Nephron (organoid): ENCODE measurements at regions not wholly inside any gene's neighbourhood (a gene's known extent, or its start where the extent isn't known, plus 50 kb on each side); places are given as distances from the start of the nearest gene placed in this dataset.

ENCODE experiments used
- H3K27ac Mint-ChIP-seq, 3 experiments: 2 replicates each; pipeline ENCODE4 v1.8.0; 2020; ENCODE audit warnings: mixed read lengths in 3 of 3, mild to moderate bottlenecking in 2 of 3, moderate library complexity in 1 of 3
- H3K27me3 Mint-ChIP-seq: 2 replicates; pipeline ENCODE4 v1.8.0; 2021; ENCODE audit warnings: low read depth, mild to moderate bottlenecking, moderate library complexity, mixed read lengths
- H3K36me3 Mint-ChIP-seq: 2 replicates; pipeline ENCODE4 v1.8.0; 2020; ENCODE audit warnings: low read depth, mixed read lengths
- H3K4me1 Mint-ChIP-seq: 2 replicates; pipeline ENCODE4 v1.8.0; 2020; ENCODE audit warnings: mixed read lengths
- H3K4me3 Mint-ChIP-seq, 3 experiments: 2 replicates each; pipeline ENCODE4 v1.8.0; 2020; ENCODE audit warnings: mild to moderate bottlenecking in 3 of 3, mixed read lengths in 3 of 3, moderate library complexity in 2 of 3
- H3K9me3 Mint-ChIP-seq: 2 replicates; pipeline ENCODE4 v1.8.0; 2020; ENCODE audit warnings: mixed read lengths
- TF ChIP-seq, protein P1 (sequence below), 3 experiments: fragments of 200-600 bp; sonication (generic); IDR thresholded peaks; one replicate each; pipeline ENCODE4 v1.5.0; 2021; ENCODE audit warnings: antibody characterized with exemption in 3 of 3; ENCODE audit not compliant: unreplicated experiment in 3 of 3

DNA sequence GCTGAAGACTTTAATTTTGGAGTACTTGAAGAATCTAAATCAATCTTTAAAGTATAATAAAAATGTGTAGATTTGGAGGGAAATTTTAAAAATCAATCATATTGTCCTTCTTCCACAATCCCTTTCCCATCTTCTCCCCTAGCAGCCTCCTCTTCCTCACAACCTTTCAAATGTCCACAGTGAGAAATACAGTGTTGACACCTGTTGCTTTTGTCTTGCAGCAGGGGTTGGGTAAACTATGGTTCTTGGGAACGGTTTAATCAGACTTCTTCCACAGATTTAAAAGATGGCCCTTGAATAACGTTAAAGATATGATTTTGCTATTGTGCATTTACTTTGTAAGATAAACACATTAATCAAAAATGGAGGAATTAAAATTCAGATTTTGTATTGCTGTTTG, 113.8 kb upstream of the SLC1A4 start:
- Mint-ChIP-seq H3K9me3 (no peaks in the 10 kb centered on the region), H3K36me3 (no peaks in the 10 kb centered on the region), H3K4me1 (peaks cover 20% of the 10 kb centered on the region), H3K4me3 (no peak overlapping the region), H3K27me3 (peaks cover 11% of the 10 kb centered on the region), H3K27ac (no peak overlapping the region)
- TF ChIP-seq, protein P1, sequence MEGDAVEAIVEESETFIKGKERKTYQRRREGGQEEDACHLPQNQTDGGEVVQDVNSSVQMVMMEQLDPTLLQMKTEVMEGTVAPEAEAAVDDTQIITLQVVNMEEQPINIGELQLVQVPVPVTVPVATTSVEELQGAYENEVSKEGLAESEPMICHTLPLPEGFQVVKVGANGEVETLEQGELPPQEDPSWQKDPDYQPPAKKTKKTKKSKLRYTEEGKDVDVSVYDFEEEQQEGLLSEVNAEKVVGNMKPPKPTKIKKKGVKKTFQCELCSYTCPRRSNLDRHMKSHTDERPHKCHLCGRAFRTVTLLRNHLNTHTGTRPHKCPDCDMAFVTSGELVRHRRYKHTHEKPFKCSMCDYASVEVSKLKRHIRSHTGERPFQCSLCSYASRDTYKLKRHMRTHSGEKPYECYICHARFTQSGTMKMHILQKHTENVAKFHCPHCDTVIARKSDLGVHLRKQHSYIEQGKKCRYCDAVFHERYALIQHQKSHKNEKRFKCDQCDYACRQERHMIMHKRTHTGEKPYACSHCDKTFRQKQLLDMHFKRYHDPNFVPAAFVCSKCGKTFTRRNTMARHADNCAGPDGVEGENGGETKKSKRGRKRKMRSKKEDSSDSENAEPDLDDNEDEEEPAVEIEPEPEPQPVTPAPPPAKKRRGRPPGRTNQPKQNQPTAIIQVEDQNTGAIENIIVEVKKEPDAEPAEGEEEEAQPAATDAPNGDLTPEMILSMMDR (IDR thresholded peaks at IDR 0.05; ENCODE audit: unreplicated experiment in 3 of 3): no peak

- Mint-ChIP-seq H3K36me3 (no peaks in the 10 kb centered on the region), H3K4me1 (peaks cover 20% of the 10 kb centered on the region), H3K27ac (peak overlapping the region; percentile 51 to 58 (median 56)), H3K4me3 (peak overlapping the region in 1 of 3 experiments; percentile 19), H3K9me3 (no peaks in the 10 kb centered on the region), H3K27me3 (peaks cover 11% of the 10 kb centered on the region)
- TF ChIP-seq, protein P1 (IDR thresholded peaks at IDR 0.05; ENCODE audit: unreplicated experiment in 3 of 3): no peak
Measured at GRCh38 chr2:64876137-64876647, 113.0 kb upstream of the SLC1A4 start.

DNA sequence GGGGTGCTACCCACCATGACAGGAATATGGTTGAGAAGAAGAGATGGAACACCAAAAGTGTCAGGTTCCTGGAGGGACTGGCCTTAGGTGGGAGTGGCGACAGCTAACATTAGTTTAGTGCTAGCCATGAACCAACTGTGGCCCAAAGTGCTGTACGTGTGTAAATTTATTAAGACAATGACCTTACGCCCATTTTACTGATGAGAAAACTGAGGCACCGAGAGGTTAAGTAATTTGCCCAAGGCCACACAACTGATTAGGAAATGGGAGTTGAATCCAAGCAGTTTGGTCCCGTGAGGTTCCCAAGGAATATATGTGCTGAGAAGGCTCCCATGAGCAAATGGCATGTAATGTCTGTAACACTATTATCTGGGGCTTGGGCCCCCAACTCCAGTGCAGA, 109.5 kb upstream of the SLC1A4 start:
- no peaks in the 10 kb centered on the region for H3K36me3 Mint-ChIP-seq
- peaks cover 13% of the 10 kb centered on the region for H3K27me3 Mint-ChIP-seq
- TF ChIP-seq, protein P1 (IDR thresholded peaks at IDR 0.05; ENCODE audit: unreplicated experiment in 3 of 3): no peak
- H3K27ac Mint-ChIP-seq: no peak overlapping the region
- no peaks in the 10 kb centered on the region for H3K9me3 Mint-ChIP-seq
- H3K4me3 Mint-ChIP-seq: no peak overlapping the region
- peaks cover 20% of the 10 kb centered on the region for H3K4me1 Mint-ChIP-seq

DNA sequence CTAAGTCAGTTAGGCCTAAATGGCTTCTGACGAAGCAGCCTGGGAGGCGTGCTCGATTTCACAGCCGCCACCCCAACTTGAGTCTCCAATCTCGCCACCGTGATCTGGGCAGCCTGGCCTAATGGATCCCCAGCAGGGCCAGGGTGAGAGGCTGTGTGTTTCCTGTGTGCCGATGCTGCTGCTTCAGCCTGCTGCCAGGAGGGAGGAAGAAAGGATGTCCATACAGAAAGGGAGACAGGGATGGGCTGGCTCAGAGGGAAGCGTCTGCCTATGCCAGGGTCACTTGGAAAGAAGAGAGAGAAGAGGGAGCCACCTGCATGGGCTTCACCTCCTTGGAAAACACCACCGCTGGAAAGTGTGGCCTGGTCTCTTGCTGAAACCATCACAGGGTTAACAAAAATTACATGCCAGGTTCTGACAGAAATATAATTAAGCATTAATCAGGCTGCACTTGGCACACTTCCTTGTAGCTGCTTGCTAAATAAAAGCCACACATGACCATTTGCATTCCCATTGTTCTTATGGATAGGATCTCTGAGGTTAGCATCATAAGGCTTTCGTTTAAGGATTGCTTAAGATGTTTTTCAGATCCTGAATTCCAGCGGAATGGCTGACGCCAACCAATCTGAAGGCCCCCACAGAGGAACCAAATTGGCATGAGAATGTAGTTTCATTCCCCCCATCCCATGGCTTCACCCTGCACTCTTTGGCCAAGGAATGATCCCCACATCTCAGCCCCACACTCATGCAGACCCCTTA, 108.8 kb upstream of the SLC1A4 start:
- Mint-ChIP-seq H3K4me3 (no peak overlapping the region), H3K4me1 (peaks cover 17% of the 10 kb centered on the region), H3K9me3 (no peaks in the 10 kb centered on the region), H3K27ac (no peak overlapping the region), H3K27me3 (peaks cover 13% of the 10 kb centered on the region), H3K36me3 (no peaks in the 10 kb centered on the region)
- TF ChIP-seq, protein P1 (IDR thresholded peaks at IDR 0.05; ENCODE audit: unreplicated experiment in 3 of 3): no peak

DNA sequence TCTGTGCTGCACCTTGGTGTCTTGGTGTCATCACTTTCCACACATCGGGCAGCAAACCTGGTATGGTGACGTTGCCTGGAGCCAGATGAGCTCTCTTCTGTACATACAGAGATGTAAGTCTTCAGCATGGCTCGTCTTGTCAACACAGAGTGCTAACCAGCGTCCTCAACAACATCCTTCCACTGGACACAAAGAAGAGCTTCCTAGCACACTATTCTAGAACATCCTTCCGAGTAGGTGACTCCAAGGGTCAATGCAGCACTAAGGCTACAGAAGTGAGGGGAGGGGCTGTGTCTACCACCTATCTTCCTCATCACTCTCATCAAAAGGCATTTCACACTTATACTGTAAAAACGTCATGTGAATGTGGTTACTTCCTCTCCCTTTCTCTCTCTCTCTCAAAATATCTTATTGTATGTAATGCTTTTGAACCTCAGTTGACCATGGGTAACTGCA, 108.1 kb upstream of the SLC1A4 start:
- no peak overlapping the region for H3K27ac Mint-ChIP-seq
- H3K4me3 Mint-ChIP-seq: no peak overlapping the region
- no peaks in the 10 kb centered on the region for H3K9me3 Mint-ChIP-seq
- H3K36me3 Mint-ChIP-seq: no peaks in the 10 kb centered on the region
- TF ChIP-seq, protein P1 (IDR thresholded peaks at IDR 0.05; ENCODE audit: unreplicated experiment in 3 of 3): no peak
- peaks cover 13% of the 10 kb centered on the region for H3K4me1 Mint-ChIP-seq
- H3K27me3 Mint-ChIP-seq: peaks cover 13% of the 10 kb centered on the region

DNA sequence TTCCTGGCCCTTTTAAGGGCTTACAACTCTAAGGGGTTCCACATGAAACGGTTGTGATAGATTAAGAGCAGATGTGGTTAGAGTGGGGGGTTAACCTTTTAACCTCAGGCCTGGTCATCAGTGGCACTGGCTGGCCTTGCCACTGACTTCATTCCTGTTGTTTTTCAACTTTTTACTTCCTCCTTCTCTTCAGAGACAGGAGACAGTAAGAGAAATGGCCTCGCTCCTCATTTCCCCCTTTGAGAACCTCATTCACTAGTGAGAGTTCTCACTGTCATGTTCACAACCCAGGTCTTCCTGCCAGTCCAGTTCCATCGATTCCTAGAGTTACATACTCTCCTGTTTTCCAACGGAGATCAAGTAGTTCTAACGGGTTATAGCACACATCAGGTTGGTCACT, 101.6 kb upstream of the SLC1A4 start:
- H3K4me1 Mint-ChIP-seq: no peaks in the 10 kb centered on the region
- no peak overlapping the region for H3K27ac Mint-ChIP-seq
- peaks cover 15% of the 10 kb centered on the region for H3K9me3 Mint-ChIP-seq
- H3K36me3 Mint-ChIP-seq: no peaks in the 10 kb centered on the region
- no peak overlapping the region for H3K4me3 Mint-ChIP-seq
- TF ChIP-seq, protein P1 (IDR thresholded peaks at IDR 0.05; ENCODE audit: unreplicated experiment in 3 of 3): no peak
- H3K27me3 Mint-ChIP-seq: peaks cover 6% of the 10 kb centered on the region
